Thyroid gland (tissue), 4 donors: ENCODE measurements at regions not wholly inside any gene's neighbourhood (a gene's known extent, or its start where the extent isn't known, plus 50 kb on each side); places are given as distances from the start of the nearest gene placed in this dataset.

ENCODE experiments used
- DNase-seq, 2 donors: peaks; one replicate each; pipeline ENCODE4 v3.0.0-alpha.2; 2019
- H3K27ac ChIP-seq, 3 donors: fragments of 200-600 bp; sonication (generic); 1 replicate in 2 of 3; 2 replicates in 1 of 3; pipeline ENCODE4 v1.5.1; 2016 to 2019; ENCODE audit warnings: mild to moderate bottlenecking in 1 of 3, moderate library complexity in 1 of 3
- H3K27me3 ChIP-seq: fragments of 200-600 bp; sonication (generic); one replicate; pipeline ENCODE4 v1.5.1; 2019
- H3K36me3 ChIP-seq, 2 donors: fragments of 200-600 bp; sonication (generic); one replicate each; pipeline ENCODE4 v1.5.1; 2016 to 2019
- H3K4me1 ChIP-seq, 2 donors: fragments of 200-600 bp; sonication (generic); one replicate each; pipeline ENCODE4 v1.5.1; 2017 to 2019
- H3K4me3 ChIP-seq, 3 donors: fragments of 200-600 bp; sonication (generic); replicated peaks in 1 of 3; 1 replicate in 2 of 3; 2 replicates in 1 of 3; pipeline ENCODE4 v1.5.1; 2016; ENCODE audit warnings: mild to moderate bottlenecking in 1 of 3
- H3K9me3 ChIP-seq: fragments of 200-600 bp; sonication (generic); one replicate; pipeline ENCODE4 v1.5.1; 2017
- POLR2A ChIP-seq, 2 donors: fragments of 450-650 bp; IDR thresholded peaks; one replicate each; pipeline ENCODE4 v1.6.1; 2017; ENCODE audit warnings: antibody characterized with exemption in 2 of 2, mild to moderate bottlenecking in 2 of 2, moderate library complexity in 1 of 2
- WGBS, 2 donors: methylation state at CpG; one replicate each; pipeline ENCODE4 v1.1.5; 2017; 5-methylcytosine and 5-hydroxymethylcytosine counted together
- intact Hi-C: fragments of 100-400 bp; cut with DNase I; formaldehyde crosslinking; loops from one replicate; pipeline ENCODE4 v1.15.1; 2023
- TF ChIP-seq, protein P1 (sequence below), 6 experiments: fragments of 200-600 bp in 3 of 6; fragments of 450-650 bp in 3 of 6; sonication (generic) in 3 of 6; IDR thresholded peaks; one replicate each; pipeline ENCODE4 v1.5.1; 2016 to 2019; ENCODE audit warnings: antibody characterized with exemption in 6 of 6, mild to moderate bottlenecking in 2 of 6, inconsistent platforms in 1 of 6, moderate library complexity in 1 of 6

DNA sequence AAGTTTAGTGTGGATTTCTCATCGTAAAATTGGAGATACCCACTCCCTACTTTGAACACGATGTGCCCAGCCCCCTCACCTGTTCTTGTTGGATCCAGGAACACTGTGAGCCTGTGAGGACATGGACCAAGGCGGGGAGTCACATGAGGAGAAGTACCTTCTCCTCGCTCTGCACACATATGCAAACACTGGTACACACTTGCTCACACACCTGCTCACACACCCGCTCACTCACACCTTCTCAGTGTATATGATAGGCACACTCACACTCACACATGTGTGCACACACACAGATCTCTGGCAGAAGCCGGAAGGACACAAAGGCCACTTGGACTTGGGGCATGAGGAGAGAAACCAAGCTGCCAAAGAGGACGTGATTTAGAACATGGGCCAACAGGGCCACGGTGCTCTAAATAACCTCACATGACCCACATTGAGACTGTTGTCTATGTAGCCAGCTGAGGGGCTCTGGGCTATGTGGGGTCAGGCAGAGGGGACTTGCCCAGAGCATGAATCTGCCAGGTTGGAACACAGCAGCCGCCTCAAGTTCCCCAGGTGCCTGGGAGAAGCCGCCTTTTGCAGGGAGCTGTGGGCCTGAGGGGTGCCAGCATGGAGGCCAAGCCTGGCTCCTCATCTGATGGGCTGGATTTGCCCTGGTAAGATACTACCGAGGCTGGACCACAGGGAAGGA lies 283.0 kb upstream of the IRX4 start:
- no peak for TF ChIP-seq POLR2A (IDR thresholded peaks at IDR 0.05)
- TF ChIP-seq, protein P1, sequence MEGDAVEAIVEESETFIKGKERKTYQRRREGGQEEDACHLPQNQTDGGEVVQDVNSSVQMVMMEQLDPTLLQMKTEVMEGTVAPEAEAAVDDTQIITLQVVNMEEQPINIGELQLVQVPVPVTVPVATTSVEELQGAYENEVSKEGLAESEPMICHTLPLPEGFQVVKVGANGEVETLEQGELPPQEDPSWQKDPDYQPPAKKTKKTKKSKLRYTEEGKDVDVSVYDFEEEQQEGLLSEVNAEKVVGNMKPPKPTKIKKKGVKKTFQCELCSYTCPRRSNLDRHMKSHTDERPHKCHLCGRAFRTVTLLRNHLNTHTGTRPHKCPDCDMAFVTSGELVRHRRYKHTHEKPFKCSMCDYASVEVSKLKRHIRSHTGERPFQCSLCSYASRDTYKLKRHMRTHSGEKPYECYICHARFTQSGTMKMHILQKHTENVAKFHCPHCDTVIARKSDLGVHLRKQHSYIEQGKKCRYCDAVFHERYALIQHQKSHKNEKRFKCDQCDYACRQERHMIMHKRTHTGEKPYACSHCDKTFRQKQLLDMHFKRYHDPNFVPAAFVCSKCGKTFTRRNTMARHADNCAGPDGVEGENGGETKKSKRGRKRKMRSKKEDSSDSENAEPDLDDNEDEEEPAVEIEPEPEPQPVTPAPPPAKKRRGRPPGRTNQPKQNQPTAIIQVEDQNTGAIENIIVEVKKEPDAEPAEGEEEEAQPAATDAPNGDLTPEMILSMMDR (IDR thresholded peaks at IDR 0.05), result no peak
- no peaks in the 10 kb centered on the region for H3K27me3 ChIP-seq
- H3K4me1 ChIP-seq, result no peaks in the 10 kb centered on the region
- WGBS, 2 donors, result 82 to 84% methylated on average over 10 to 11 of the region's 11 CpGs
- no peak for DNase-seq
- no peaks in the 10 kb centered on the region for H3K36me3 ChIP-seq
- no peak overlapping the region for H3K4me3 ChIP-seq
- H3K27ac ChIP-seq, result no peak overlapping the region
- intact Hi-C loops, result no loop called here
- no peaks in the 10 kb centered on the region for H3K9me3 ChIP-seq

DNA sequence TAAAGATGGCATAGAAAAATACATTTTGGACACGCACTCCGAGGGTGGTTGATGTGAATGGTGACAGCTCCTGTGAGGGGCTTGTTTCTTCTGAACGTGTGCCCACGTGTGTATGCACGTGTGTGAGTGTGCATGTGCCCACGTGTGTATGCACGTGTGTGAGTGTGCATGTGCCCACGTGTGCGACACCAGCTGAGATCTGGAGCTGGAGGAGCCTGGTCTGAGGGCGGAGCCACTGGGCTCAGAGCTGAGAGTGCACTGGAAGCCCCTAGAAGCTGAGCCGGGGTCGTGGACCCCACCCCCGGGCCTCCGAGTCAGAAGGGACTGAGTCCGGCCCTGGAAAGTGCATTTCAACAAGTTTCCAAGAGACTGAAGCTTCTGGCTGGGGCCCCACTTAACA lies 282.5 kb upstream of the IRX4 start:
- no peaks in the 10 kb centered on the region for H3K4me1 ChIP-seq
- intact Hi-C loops, result no loop called here
- TF ChIP-seq, protein P1 (IDR thresholded peaks at IDR 0.05), result no peak
- H3K9me3 ChIP-seq, result no peaks in the 10 kb centered on the region
- H3K27ac ChIP-seq, result no peak overlapping the region
- H3K36me3 ChIP-seq, result no peaks in the 10 kb centered on the region
- WGBS, 2 donors, result 64 to 78% methylated on average over 10 to 15 of the region's 15 CpGs
- H3K4me3 ChIP-seq, result no peak overlapping the region
- H3K27me3 ChIP-seq, result no peaks in the 10 kb centered on the region
- no peak for DNase-seq

DNA sequence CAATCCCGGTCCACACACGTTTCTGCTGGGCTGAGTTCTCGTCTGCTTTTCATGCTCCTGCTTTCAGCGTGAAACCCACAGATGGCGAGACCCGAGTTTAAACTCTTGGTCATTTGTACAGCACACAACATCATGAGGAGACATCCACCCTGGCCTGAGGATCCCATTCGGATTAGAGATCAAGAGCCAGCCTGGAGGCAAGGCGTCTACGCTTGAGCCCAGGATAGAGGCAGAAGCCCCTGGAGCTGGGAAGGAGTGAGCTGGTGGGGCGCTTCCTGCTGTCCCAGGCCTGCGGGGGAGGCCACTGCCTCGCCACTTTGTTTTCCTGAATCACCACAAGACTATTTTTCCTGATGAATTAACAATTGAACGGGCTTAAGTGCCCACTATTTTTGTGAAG lies 281.9 kb upstream of the IRX4 start:
- no peaks in the 10 kb centered on the region for H3K9me3 ChIP-seq
- H3K27ac ChIP-seq, result no peak overlapping the region
- H3K4me1 ChIP-seq, result no peaks in the 10 kb centered on the region
- no peaks in the 10 kb centered on the region for H3K36me3 ChIP-seq
- DNase-seq, result no peak
- intact Hi-C loops, result no loop called here
- WGBS, 2 donors, result 60 to 70% methylated on average over 13 of the region's 13 CpGs
- no peaks in the 10 kb centered on the region for H3K27me3 ChIP-seq
- no peak overlapping the region for H3K4me3 ChIP-seq
- TF ChIP-seq, protein P1 (IDR thresholded peaks at IDR 0.05), result no peak
- no peak for TF ChIP-seq POLR2A (IDR thresholded peaks at IDR 0.05)

DNA sequence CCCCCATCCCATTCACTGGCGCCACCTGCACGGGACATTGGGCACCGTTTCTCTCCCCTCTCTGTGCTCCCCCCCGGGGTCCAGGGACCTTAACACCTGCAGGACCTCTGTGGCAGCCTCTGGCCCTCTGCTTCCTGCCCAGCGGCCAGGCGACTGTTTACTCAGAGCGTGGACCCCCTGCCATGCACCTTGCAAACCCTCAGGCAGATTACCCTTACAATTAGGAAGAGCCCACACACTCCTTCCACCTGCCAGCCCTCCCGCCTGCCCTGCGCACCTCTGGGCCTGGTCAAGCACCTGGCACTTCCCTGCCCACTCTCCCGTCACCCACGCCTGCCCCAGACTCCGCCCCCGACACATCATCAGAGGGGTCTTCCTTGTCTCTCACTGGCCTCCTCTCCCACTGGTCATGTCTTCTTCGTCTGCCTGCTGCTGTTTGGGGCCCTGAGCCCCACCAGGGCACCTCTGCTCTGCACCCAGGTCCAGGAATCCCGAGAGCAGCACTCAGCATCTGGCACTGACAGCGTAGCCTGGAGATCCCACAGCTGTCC lies 281.3 kb upstream of the IRX4 start:
- no peaks in the 10 kb centered on the region for H3K9me3 ChIP-seq
- no peaks in the 10 kb centered on the region for H3K27me3 ChIP-seq
- no peak for DNase-seq
- no peak overlapping the region for H3K4me3 ChIP-seq
- intact Hi-C loops, result no loop called here
- TF ChIP-seq POLR2A (IDR thresholded peaks at IDR 0.05), result no peak
- TF ChIP-seq, protein P1 (IDR thresholded peaks at IDR 0.05), result no peak
- no peaks in the 10 kb centered on the region for H3K4me1 ChIP-seq
- 71 to 74% methylated on average over 16 of the region's 16 CpGs for WGBS, 2 donors
- H3K27ac ChIP-seq, result no peak overlapping the region
- H3K36me3 ChIP-seq, result no peaks in the 10 kb centered on the region

DNA sequence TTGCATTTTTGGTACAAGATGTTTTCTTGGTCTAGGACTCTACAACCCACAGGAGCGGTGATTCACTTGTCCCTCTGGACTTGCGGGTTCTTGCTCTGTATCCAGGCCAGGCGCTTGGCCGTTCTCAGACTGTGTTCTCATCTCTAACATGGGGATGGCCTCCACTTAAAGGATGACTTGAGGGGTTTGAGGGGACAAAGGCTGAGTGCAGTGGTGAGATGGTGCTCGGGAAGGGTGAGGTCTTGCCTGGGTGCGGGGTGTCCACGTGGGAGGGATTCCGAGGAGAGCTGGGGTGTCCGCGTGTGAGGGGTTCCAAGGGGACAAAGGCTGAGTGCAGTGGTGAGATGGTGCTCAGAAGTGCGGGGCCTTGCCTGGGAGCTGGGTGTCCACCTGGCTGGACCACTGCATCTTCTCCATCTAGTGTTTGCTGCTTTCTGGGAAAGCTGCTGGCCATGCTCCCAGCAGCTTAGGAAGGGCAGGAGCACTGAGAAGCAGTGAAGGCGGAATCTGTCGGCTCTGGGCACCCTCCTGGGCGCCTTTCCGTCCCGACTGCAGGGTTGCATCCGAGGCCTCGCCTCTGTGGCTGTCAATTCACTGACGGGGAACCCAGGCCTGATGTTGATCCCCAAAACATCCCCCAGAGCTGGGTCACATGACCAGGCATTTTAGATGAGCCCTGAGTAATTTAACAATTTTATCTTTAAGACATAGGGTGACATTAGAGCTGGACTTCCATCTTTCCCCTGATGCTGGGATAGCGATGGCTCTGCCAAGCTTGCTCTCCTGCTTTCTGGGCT lies 280.5 kb upstream of the IRX4 start:
- Histone ChIP-seq H3K36me3 (no peaks in the 10 kb centered on the region), H3K4me3 (no peak overlapping the region), H3K27me3 (no peaks in the 10 kb centered on the region), H3K9me3 (no peaks in the 10 kb centered on the region), H3K4me1 (no peaks in the 10 kb centered on the region), H3K27ac (no peak overlapping the region)
- no peak for DNase-seq
- intact Hi-C loops, result no loop called here
- TF ChIP-seq, protein P1 (IDR thresholded peaks at IDR 0.05), result no peak
- no peak for TF ChIP-seq POLR2A (IDR thresholded peaks at IDR 0.05)
- 87 to 94% methylated on average over 18 to 20 of the region's 20 CpGs for WGBS, 2 donors
